A549 (cell line): ENCODE measurements at regions not wholly inside any gene's neighbourhood (a gene's known extent, or its start where the extent isn't known, plus 50 kb on each side); places are given as distances from the start of the nearest gene placed in this dataset.

ENCODE experiments used
- ATAC-seq, 2 experiments: fragments of 200-7000 bp in 1 of 2; fragments of >200 bp in 1 of 2; cut with Nextera tagmentation in 1 of 2; cut with Tn5 transposase in 1 of 2; 3 replicates each; pipeline versions ENCODE4 v1.8.0 to v1.9.1; 2018 to 2020; ENCODE audit warnings: mild to moderate bottlenecking in 1 of 2, moderate library complexity in 1 of 2
- CTCF ChIA-PET: fragments of 300-600 bp; sonication (Branson Sonifier 250); formaldehyde crosslinking; extraction: SDS; loops from one replicate; lab custom pipeline; 2021; ENCODE audit warnings: antibody characterized with exemption, inconsistent platforms; lab: Yijun Ruan, JAX
- POLR2A ChIA-PET: fragments of 350-600 bp; formaldehyde crosslinking; extraction: SDS; loops from one replicate; lab custom pipeline; 2021; ENCODE audit warnings: antibody characterized with exemption, inconsistent platforms; lab: Yijun Ruan, JAX
- DNase-seq, 2 experiments: peaks; one replicate each; pipeline versions ENCODE4 v3.0.0 to v3.0.0-alpha.2; 2011 to 2016; ENCODE audit warnings: low read depth in 1 of 2, low spot score in 1 of 2
- FAIRE-seq: peaks from 2 replicates; lab custom pipeline; 2011; peaks lifted over from hg19 to GRCh38; lab: Jason Lieb, UNC
- H3K27ac ChIP-seq, 2 experiments: fragments of >200 bp; sonication (Bioruptor Twin); formaldehyde crosslinking; 3 replicates each; pipeline ENCODE4 v1.5.1; 2016 to 2017
- H3K4me1 ChIP-seq: fragments of >200 bp; sonication (Bioruptor Twin); formaldehyde crosslinking; 3 replicates; pipeline ENCODE4 v1.6.1; 2016
- H3K4me2 ChIP-seq: fragments of >200 bp; sonication (Bioruptor Twin); formaldehyde crosslinking; 3 replicates; pipeline ENCODE4 v1.6.1; 2016
- H3K4me3 ChIP-seq: fragments of >200 bp; sonication (Bioruptor Twin); formaldehyde crosslinking; 3 replicates; pipeline ENCODE4 v1.5.1; 2016
- H3K9me3 ChIP-seq: fragments of >200 bp; sonication (Bioruptor Twin); formaldehyde crosslinking; 3 replicates; pipeline ENCODE4 v1.6.1; 2016
- ATOH8 ChIP-seq: fragments of 250-450 bp; sonication (Bioruptor Pico); IDR thresholded peaks from 2 replicates; pipeline ENCODE4 v1.5.0; 2020; ENCODE audit warnings: low read depth, mild to moderate bottlenecking, moderate library complexity
- BHLHE40 ChIP-seq: IDR thresholded peaks from 2 replicates; pipeline ENCODE4 v1.6.1; 2012; ENCODE audit warnings: low read depth, low read length, inconsistent platforms
- CBX8 ChIP-seq: fragments of 200-600 bp; sonication (generic); IDR thresholded peaks from 2 replicates; pipeline ENCODE4 v1.6.1; 2016
- CHD2 ChIP-seq: fragments of 150-350 bp; IDR thresholded peaks from 2 replicates; pipeline ENCODE4 v1.6.1; 2014; ENCODE audit warnings: low read length; ENCODE audit not compliant: partially characterized antibody
- CHD4 ChIP-seq: fragments of 200-600 bp; sonication (generic); IDR thresholded peaks from 2 replicates; pipeline ENCODE4 v1.6.1; 2016; ENCODE audit warnings: antibody characterized with exemption, mild to moderate bottlenecking, borderline replicate concordance
- E2F6 ChIP-seq: IDR thresholded peaks from 2 replicates; pipeline ENCODE4 v1.6.1; 2012; ENCODE audit warnings: low read depth, borderline replicate concordance
- EHF ChIP-seq: fragments of 250-450 bp; sonication (Bioruptor Pico); IDR thresholded peaks from 2 replicates; pipeline ENCODE4 v1.5.0; 2020; ENCODE audit warnings: mild to moderate bottlenecking
- FOSB ChIP-seq: fragments of 250-450 bp; sonication (Bioruptor Pico); IDR thresholded peaks from 2 replicates; pipeline ENCODE4 v1.5.0; 2020; ENCODE audit warnings: mild to moderate bottlenecking, moderate library complexity
- FOSL2 ChIP-seq, 2 experiments: fragments of 450-650 bp in 1 of 2; fragments of >200 bp in 1 of 2; sonication (Bioruptor Twin) in 1 of 2; formaldehyde crosslinking; IDR thresholded peaks; 2 replicates each; pipeline versions ENCODE4 v1.5.0 to v1.6.1; 2016 to 2020; ENCODE audit warnings: mild to moderate bottlenecking in 1 of 2, moderate library complexity in 1 of 2
- FOXS1 ChIP-seq: fragments of 250-450 bp; sonication (Bioruptor Pico); IDR thresholded peaks from 2 replicates; pipeline ENCODE4 v1.5.0; 2020; ENCODE audit warnings: mild to moderate bottlenecking, moderate library complexity
- HDAC2 ChIP-seq: fragments of 200-600 bp; sonication (generic); IDR thresholded peaks from 2 replicates; pipeline ENCODE4 v1.6.1; 2016
- HEYL ChIP-seq: fragments of 250-450 bp; sonication (Bioruptor Pico); IDR thresholded peaks from 2 replicates; pipeline ENCODE4 v1.8.0; 2021; ENCODE audit warnings: mild to moderate bottlenecking, moderate library complexity
- HMGXB4 ChIP-seq: fragments of 250-450 bp; sonication (Bioruptor Pico); IDR thresholded peaks from 2 replicates; pipeline ENCODE4 v1.5.0; 2021; ENCODE audit warnings: mild to moderate bottlenecking, moderate library complexity, borderline replicate concordance
- HOXA7 ChIP-seq: fragments of 250-450 bp; sonication (Bioruptor Pico); IDR thresholded peaks from 2 replicates; pipeline ENCODE4 v1.5.0; 2020; ENCODE audit warnings: mild to moderate bottlenecking, moderate library complexity
- HOXB5 ChIP-seq: fragments of 250-450 bp; sonication (Bioruptor Pico); IDR thresholded peaks from 2 replicates; pipeline ENCODE4 v1.5.0; 2020; ENCODE audit warnings: mild to moderate bottlenecking, moderate library complexity
- JUN ChIP-seq, 2 experiments: fragments of >200 bp; sonication (Bioruptor Twin); formaldehyde crosslinking; IDR thresholded peaks; 2 replicates in 1 of 2; 3 replicates in 1 of 2; pipeline ENCODE4 v1.6.1; 2016 to 2017
- JUNB ChIP-seq: fragments of >200 bp; sonication (Bioruptor Twin); formaldehyde crosslinking; IDR thresholded peaks from 2 replicates; pipeline ENCODE4 v1.6.1; 2016
- KDM1A ChIP-seq: fragments of 200-600 bp; sonication (generic); IDR thresholded peaks from 2 replicates; pipeline ENCODE4 v1.6.1; 2016; ENCODE audit warnings: low read depth, mild to moderate bottlenecking
- KDM5A ChIP-seq: fragments of 200-600 bp; sonication (generic); IDR thresholded peaks from 2 replicates; pipeline ENCODE4 v1.6.1; 2016; ENCODE audit warnings: antibody characterized with exemption, mild to moderate bottlenecking
- MAFK ChIP-seq: fragments of 450-650 bp; IDR thresholded peaks from 2 replicates; pipeline ENCODE4 v1.6.1; 2014; ENCODE audit not compliant: partially characterized antibody
- PHF8 ChIP-seq: fragments of 200-600 bp; sonication (generic); IDR thresholded peaks from 2 replicates; pipeline ENCODE4 v1.6.1; 2016; ENCODE audit warnings: low read depth, mild to moderate bottlenecking, antibody characterized with exemption, moderate library complexity, borderline replicate concordance
- RAD21 ChIP-seq, 2 experiments: fragments of >200 bp in 1 of 2; sonication (Bioruptor Twin) in 1 of 2; formaldehyde crosslinking in 1 of 2; IDR thresholded peaks in 1 of 2; conservative IDR thresholded peaks in 1 of 2; 2 replicates in 1 of 2; 3 replicates in 1 of 2; pipeline ENCODE4 v1.6.1; 2012 to 2018; ENCODE audit warnings: inconsistent platforms in 1 of 2
- RARB ChIP-seq: fragments of 250-450 bp; sonication (Bioruptor Pico); IDR thresholded peaks from 2 replicates; pipeline ENCODE4 v1.8.0; 2021; ENCODE audit warnings: mild to moderate bottlenecking, moderate library complexity
- RNF2 ChIP-seq: fragments of 200-600 bp; sonication (generic); IDR thresholded peaks from 2 replicates; pipeline ENCODE4 v1.6.1; 2016; ENCODE audit warnings: low read depth, mild to moderate bottlenecking, antibody characterized with exemption, moderate library complexity, borderline replicate concordance
- SMC3 ChIP-seq: fragments of >200 bp; sonication (Bioruptor Twin); formaldehyde crosslinking; IDR thresholded peaks from 3 replicates; pipeline ENCODE4 v1.6.1; 2018; ENCODE audit warnings: inconsistent platforms
- SREBF2 ChIP-seq: fragments of 450-650 bp; IDR thresholded peaks from 2 replicates; pipeline ENCODE4 v1.6.1; 2014; ENCODE audit warnings: mild to moderate bottlenecking, moderate library complexity
- ZC3H11A ChIP-seq: fragments of 450-650 bp; IDR thresholded peaks from 2 replicates; pipeline ENCODE4 v1.6.1; 2014; ENCODE audit warnings: antibody characterized with exemption, mild to moderate bottlenecking
- WGBS: methylation state at CpG from one replicate; pipeline ENCODE4 v1.1.6; 2017; ENCODE audit errors: missing lambda C conversion rate; 5-methylcytosine and 5-hydroxymethylcytosine counted together
- TF ChIP-seq, protein P1 (sequence below): fragments of 150-350 bp; IDR thresholded peaks from 2 replicates; pipeline ENCODE4 v1.6.1; 2014; ENCODE audit warnings: low read depth, mild to moderate bottlenecking, low read length

GRCh38 chrY:8033200-8033599 lies 1121.6 kb upstream of the AMELY start:
- ATAC-seq (no peak), FAIRE-seq (no peak), DNase-seq (no peak)
- Histone ChIP-seq H3K9me3 (no peaks in the 10 kb centered on the region), H3K4me1 (no peaks in the 10 kb centered on the region), H3K4me2 (no peak overlapping the region), H3K4me3 (no peak overlapping the region), H3K27ac (no peak overlapping the region)
- ChIA-PET POLR2A (no interaction called here), CTCF (no interaction called here)
- no peak for TF ChIP-seq HMGXB4
- TF ChIP-seq RAD21 (conservative IDR thresholded peaks at IDR 0.05 in 1 of 2, IDR thresholded peaks at IDR 0.05 in 1 of 2) = no peak
- no peak for TF ChIP-seq HOXA7
- TF ChIP-seq EHF (CRISPR knock-in tag) = no peak
- no peak for TF ChIP-seq E2F6
- TF ChIP-seq FOSB (CRISPR knock-in tag) = no peak
- no peak for TF ChIP-seq ZC3H11A
- TF ChIP-seq HOXB5 (CRISPR knock-in tag) = no peak
- no peak for TF ChIP-seq ATOH8 (CRISPR knock-in tag)
- TF ChIP-seq KDM1A = no peak
- no peak for TF ChIP-seq FOSL2 (IDR thresholded peaks at IDR 0.05)
- no peak for TF ChIP-seq FOSL2 (CRISPR knock-in tag; IDR thresholded peaks at IDR 0.05)
- no peak for TF ChIP-seq JUNB
- TF ChIP-seq RARB (CRISPR knock-in tag) = no peak
- no peak for TF ChIP-seq CHD2
- TF ChIP-seq PHF8 = no peak
- TF ChIP-seq SMC3 = no peak
- TF ChIP-seq CHD4 = no peak
- 9% methylated on average over 1 of the region's 2 CpGs for WGBS

DNA sequence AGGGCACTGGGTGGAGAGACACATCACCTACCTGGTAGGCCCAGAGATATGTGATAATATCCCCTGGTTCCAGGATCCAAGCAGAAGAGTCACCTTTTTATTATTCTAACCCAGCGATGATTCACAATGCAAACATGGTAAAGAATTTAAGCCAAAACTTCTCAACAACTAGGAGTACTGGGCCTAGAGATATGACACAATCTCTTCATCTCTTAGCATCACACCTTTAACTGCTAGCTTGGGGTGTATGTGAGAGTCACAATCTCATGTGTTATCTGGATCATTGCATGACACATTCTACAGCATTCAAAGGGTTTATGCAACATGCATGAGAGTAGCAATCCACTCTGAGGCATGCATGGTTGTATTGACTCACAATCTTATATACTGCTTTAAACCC lies 1109.0 kb upstream of the AMELY start:
- H3K4me1 ChIP-seq = no peaks in the 10 kb centered on the region
- no peaks in the 10 kb centered on the region for H3K9me3 ChIP-seq
- FAIRE-seq (no peak), DNase-seq (no peak), ATAC-seq (no peak)
- TF ChIP-seq FOSL2 (IDR thresholded peaks at IDR 0.05) (no peak), FOSL2 (CRISPR knock-in tag; IDR thresholded peaks at IDR 0.05) (no peak), FOXS1 (CRISPR knock-in tag) (no peak), BHLHE40 (no peak), SREBF2 (no peak), CBX8 (no peak), RNF2 (no peak), JUN (IDR thresholded peaks at IDR 0.05) (no peak), HDAC2 (no peak), CHD2 (no peak), KDM5A (no peak), HEYL (CRISPR knock-in tag) (no peak), MAFK (no peak), KDM1A (no peak)
- TF ChIP-seq, protein P1, sequence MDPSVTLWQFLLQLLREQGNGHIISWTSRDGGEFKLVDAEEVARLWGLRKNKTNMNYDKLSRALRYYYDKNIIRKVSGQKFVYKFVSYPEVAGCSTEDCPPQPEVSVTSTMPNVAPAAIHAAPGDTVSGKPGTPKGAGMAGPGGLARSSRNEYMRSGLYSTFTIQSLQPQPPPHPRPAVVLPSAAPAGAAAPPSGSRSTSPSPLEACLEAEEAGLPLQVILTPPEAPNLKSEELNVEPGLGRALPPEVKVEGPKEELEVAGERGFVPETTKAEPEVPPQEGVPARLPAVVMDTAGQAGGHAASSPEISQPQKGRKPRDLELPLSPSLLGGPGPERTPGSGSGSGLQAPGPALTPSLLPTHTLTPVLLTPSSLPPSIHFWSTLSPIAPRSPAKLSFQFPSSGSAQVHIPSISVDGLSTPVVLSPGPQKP = no peak
- 8% methylated on average over 1 of the region's 1 CpG for WGBS
- H3K27ac ChIP-seq = no peak overlapping the region
- CTCF ChIA-PET = no interaction called here
- POLR2A ChIA-PET = no interaction called here
- H3K4me3 ChIP-seq = no peak overlapping the region
- no peak overlapping the region for H3K4me2 ChIP-seq
